HepG2 (cell line): ENCODE measurements at regions not wholly inside any gene's neighbourhood (a gene's known extent, or its start where the extent isn't known, plus 50 kb on each side); places are given as distances from the start of the nearest gene placed in this dataset.

Experiments used
- ATAC-seq: fragments of 200-7000 bp; cut with Tn5 transposase; 3 replicates; pipeline ENCODE4 v1.9.1; 2020; ENCODE audit warnings: mild to moderate bottlenecking, moderate library complexity
- BruUV-seq: library from RNA; stranded (reverse); fragments of 400-500 nt; replicated peaks from 2 replicates; lab custom pipeline; 2021; lab: Mats Ljungman, UMichigan
- CTCF ChIA-PET: fragments of 300-600 bp; formaldehyde crosslinking; extraction: SDS; loops from one replicate; lab custom pipeline; 2021; ENCODE audit warnings: low total read pairs, inconsistent platforms, low intra/inter-chr PET ratio; lab: Yijun Ruan, JAX
- POLR2A ChIA-PET: fragments of 350-600 bp; sonication (Branson Sonifier 250); formaldehyde crosslinking; loops from one replicate; lab custom pipeline; 2020; ENCODE audit warnings: antibody characterized with exemption, inconsistent platforms; lab: Yijun Ruan, JAX
- DNase-seq: peaks from one replicate; pipeline ENCODE4 v3.0.0-alpha.2; 2015; ENCODE audit warnings: low spot score
- FAIRE-seq: peaks from 3 replicates; lab custom pipeline; 2011; peaks lifted over from hg19 to GRCh38; lab: Jason Lieb, UNC
- H2AFZ ChIP-seq: one replicate; pipeline ENCODE4 v1.6.1; 2011; ENCODE audit warnings: low read length, inconsistent platforms
- H3K27ac ChIP-seq: fragments of 300-600 bp; 3 replicates; pipeline ENCODE4 v1.8.0; 2011; ENCODE audit warnings: mixed run types, mild to moderate bottlenecking, mixed read lengths, low read length, inconsistent platforms; ENCODE audit not compliant: insufficient read depth; ENCODE audit errors: extremely low read length
- H3K27me3 ChIP-seq, 2 experiments: fragments of 200-600 bp in 1 of 2; 2 replicates in 1 of 2; 3 replicates in 1 of 2; pipeline versions ENCODE4 v1.6.0 to v1.8.0; 2011; ENCODE audit warnings: low read length in 2 of 2, mild to moderate bottlenecking in 2 of 2, moderate library complexity in 2 of 2, inconsistent platforms in 1 of 2; ENCODE audit not compliant: insufficient read depth in 2 of 2, control insufficient read depth in 1 of 2
- H3K36me3 ChIP-seq, 2 experiments: fragments of 200-600 bp in 1 of 2; replicated peaks in 1 of 2; 2 replicates in 1 of 2; 3 replicates in 1 of 2; pipeline versions ENCODE4 v1.5.1 to v1.8.0; 2011; ENCODE audit warnings: low read length in 2 of 2, inconsistent platforms in 1 of 2; ENCODE audit not compliant: insufficient read depth in 2 of 2, control insufficient read depth in 1 of 2
- H3K4me1 ChIP-seq: 2 replicates; pipeline ENCODE4 v1.5.1; 2012; ENCODE audit warnings: low read length, inconsistent platforms; ENCODE audit not compliant: insufficient read depth
- H3K4me2 ChIP-seq: 2 replicates; pipeline ENCODE4 v1.6.0; 2011; ENCODE audit warnings: low read depth, low read length, inconsistent platforms
- H3K4me3 ChIP-seq, 3 experiments: fragments of 200-600 bp in 1 of 3; sonication (generic), shearing (Covaris generic) in 1 of 3; replicated peaks in 1 of 3; 2 replicates each; pipeline ENCODE4 v1.5.1; 2011 to 2016; ENCODE audit warnings: low read length in 3 of 3, inconsistent platforms in 2 of 3, low read depth in 2 of 3, mild to moderate bottlenecking in 2 of 3, control low read depth in 1 of 3, mixed read lengths in 1 of 3; ENCODE audit not compliant: insufficient read depth in 1 of 3
- H3K79me2 ChIP-seq: one replicate; pipeline ENCODE4 v1.6.1; 2011; ENCODE audit warnings: low read length, inconsistent platforms; ENCODE audit not compliant: insufficient read depth
- H3K9ac ChIP-seq: 2 replicates; pipeline ENCODE4 v1.6.0; 2011; ENCODE audit warnings: mild to moderate bottlenecking, low read depth, low read length, inconsistent platforms; ENCODE audit not compliant: insufficient read depth
- H3K9me3 ChIP-seq: 2 replicates; pipeline ENCODE4 v1.5.1; 2012; ENCODE audit warnings: mild to moderate bottlenecking, low read length
- H4K20me1 ChIP-seq: 2 replicates; pipeline ENCODE4 v1.6.0; 2011; ENCODE audit warnings: inconsistent platforms, mild to moderate bottlenecking, low read length, moderate library complexity; ENCODE audit not compliant: insufficient read depth
- FOXO4 ChIP-seq: sonication (generic); formaldehyde crosslinking; conservative IDR thresholded peaks from 2 replicates; pipeline ENCODE4 v1.8.1; 2023; ENCODE audit warnings: missing genetic modification reagents
- HMG20A ChIP-seq: IDR thresholded peaks from 2 replicates; pipeline ENCODE4 v1.6.1; 2016; ENCODE audit warnings: borderline replicate concordance
- PHB2 ChIP-seq: fragments of 450-650 bp; IDR thresholded peaks from 2 replicates; pipeline ENCODE4 v1.6.1; 2018; ENCODE audit not compliant: partially characterized antibody
- PITX1 ChIP-seq: sonication (generic); formaldehyde crosslinking; IDR thresholded peaks from 2 replicates; pipeline ENCODE4 v1.5.1; 2020; ENCODE audit warnings: mild to moderate bottlenecking, missing genetic modification reagents
- TBX2 ChIP-seq: sonication (generic); formaldehyde crosslinking; IDR thresholded peaks from 2 replicates; pipeline ENCODE4 v1.5.0; 2020; ENCODE audit warnings: missing genetic modification reagents, mild to moderate bottlenecking, borderline replicate concordance
- TEF ChIP-seq: sonication (generic); formaldehyde crosslinking; IDR thresholded peaks from 2 replicates; pipeline ENCODE4 v1.5.0; 2020; ENCODE audit warnings: missing genetic modification reagents
- ZHX2 ChIP-seq, 2 experiments: sonication (generic) in 1 of 2; formaldehyde crosslinking in 1 of 2; IDR thresholded peaks; 2 replicates each; pipeline versions ENCODE4 v1.6.1 to v1.9.0; 2014 to 2022; ENCODE audit warnings: antibody characterized with exemption in 1 of 2, borderline replicate concordance in 1 of 2, inconsistent platforms in 1 of 2, low read depth in 1 of 2, missing genetic modification reagents in 1 of 2
- WGBS: methylation state at CpG from one replicate; pipeline ENCODE4 v1.1.6; 2017; ENCODE audit warnings: low lambda C conversion rate; 5-methylcytosine and 5-hydroxymethylcytosine counted together
- in situ Hi-C: cut with HindIII; loops from 2 replicates; pipeline ENCODE4 v1.10.0; 2017; ENCODE audit warnings: low pct_unique_long_range_greater_than_20kb; ENCODE audit not compliant: extremely low pct_ligation_motif_present
- intact Hi-C: fragments of 100-400 bp; cut with micrococcal nuclease; formaldehyde crosslinking; loops from one replicate; pipeline ENCODE4 v1.10.0; 2022; ENCODE audit not compliant: unreplicated experiment

GRCh38 chr13:40440990-40441820 lies 225.2 kb downstream of the FOXO1 start:
- no peak overlapping the region for H3K4me2 ChIP-seq
- H4K20me1 ChIP-seq: no peaks in the 10 kb centered on the region
- no peak for FAIRE-seq
- BruUV-seq: no TSS peak
- H3K79me2 ChIP-seq: no peaks in the 10 kb centered on the region
- no peaks in the 10 kb centered on the region for H3K36me3 ChIP-seq
- H3K4me1 ChIP-seq: peaks cover 42% of the 10 kb centered on the region
- H3K27ac ChIP-seq: no peak overlapping the region
- H3K9ac ChIP-seq: no peak overlapping the region
- H3K4me3 ChIP-seq: no peak overlapping the region
- no peaks in the 10 kb centered on the region for H3K27me3 ChIP-seq
- H2AFZ ChIP-seq: no peak overlapping the region
- H3K9me3 ChIP-seq: no peaks in the 10 kb centered on the region
- POLR2A ChIA-PET: no interaction called here
- TF ChIP-seq FOXO4 (CRISPR knock-in tag) (0 out of 2 replicates have a peak, but pooled peaks have one; percentile 50), PHB2 (no peak)
- no peak for DNase-seq
- WGBS: 56% methylated on average over 8 of the region's 9 CpGs
- ATAC-seq: no peak
- intact Hi-C loops: no loop called here
- in situ Hi-C loops: no loop called here
- CTCF ChIA-PET: no interaction called here

- Histone ChIP-seq H4K20me1 (no peaks in the 10 kb centered on the region), H3K9me3 (no peaks in the 10 kb centered on the region), H3K36me3 (no peaks in the 10 kb centered on the region), H3K4me1 (peaks cover 42% of the 10 kb centered on the region), H3K9ac (no peak overlapping the region), H3K4me3 (no peak overlapping the region), H2AFZ (no peak overlapping the region), H3K27me3 (no peaks in the 10 kb centered on the region), H3K27ac (no peak overlapping the region), H3K4me2 (no peak overlapping the region), H3K79me2 (no peaks in the 10 kb centered on the region)
- intact Hi-C loops (no loop called here), in situ Hi-C loops (no loop called here)
- ChIA-PET POLR2A (no interaction called here), CTCF (no interaction called here)
- FAIRE-seq: no peak
- WGBS: 73% methylated on average over 5 of the region's 5 CpGs
- DNase-seq: no peak
- ATAC-seq: no peak
- no TSS peak for BruUV-seq
- TF ChIP-seq HMG20A (CRISPR knock-in tag) (no peak), TBX2 (CRISPR knock-in tag) (no peak), TEF (CRISPR knock-in tag) (no peak), ZHX2 (IDR thresholded peaks at IDR 0.05; ENCODE audit: low read depth) (no peak), ZHX2 (CRISPR knock-in tag; IDR thresholded peaks at IDR 0.05; ENCODE audit: borderline replicate concordance) (no peak), PITX1 (CRISPR knock-in tag) (no peak)
Observed at GRCh38 chr13:40442231-40442630, 224.2 kb downstream of the FOXO1 start.
